AG04449 (cell line): ENCODE measurements at regions not wholly inside any gene's neighbourhood (a gene's known extent, or its start where the extent isn't known, plus 50 kb on each side); places are given as distances from the start of the nearest gene placed in this dataset.

ENCODE experiments used
- CTCF ChIA-PET: fragments of 350-600 bp; formaldehyde crosslinking; extraction: SDS; loops from one replicate; lab custom pipeline; 2021; ENCODE audit warnings: antibody characterized with exemption; lab: Yijun Ruan, JAX
- POLR2A ChIA-PET: fragments of 400-600, 350-600 bp; formaldehyde crosslinking; extraction: SDS; loops from one replicate; lab custom pipeline; 2020; ENCODE audit warnings: antibody characterized with exemption, inconsistent platforms; lab: Yijun Ruan, JAX
- DNase-seq: peaks from one replicate; pipeline ENCODE4 v3.0.0-alpha.2; 2010; ENCODE audit warnings: low read depth, low spot score
- H3K4me3 ChIP-seq: 2 replicates; pipeline ENCODE4 v1.5.1; 2011; ENCODE audit warnings: low read depth, mild to moderate bottlenecking, control low read depth, low read length
- CTCF ChIP-seq: IDR thresholded peaks from one replicate; pipeline ENCODE4 v1.5.1; 2011; ENCODE audit warnings: mild to moderate bottlenecking, moderate library complexity, low read length, control low read depth, inconsistent platforms; ENCODE audit not compliant: insufficient read depth; ENCODE audit errors: missing control alignments

- DNase-seq = no peak
- ChIA-PET CTCF (no interaction called here), POLR2A (no interaction called here)
- no peak for TF ChIP-seq CTCF
- no peak overlapping the region for H3K4me3 ChIP-seq
Observed at GRCh38 chr1:79875187-79875586, 868.7 kb upstream of the ADGRL4 start.

- ChIA-PET CTCF (no interaction called here), POLR2A (no interaction called here)
- TF ChIP-seq CTCF = no peak
- no peak overlapping the region for H3K4me3 ChIP-seq
- no peak for DNase-seq
Observed at GRCh38 chr1:79874289-79874688, 867.8 kb upstream of the ADGRL4 start.

DNA sequence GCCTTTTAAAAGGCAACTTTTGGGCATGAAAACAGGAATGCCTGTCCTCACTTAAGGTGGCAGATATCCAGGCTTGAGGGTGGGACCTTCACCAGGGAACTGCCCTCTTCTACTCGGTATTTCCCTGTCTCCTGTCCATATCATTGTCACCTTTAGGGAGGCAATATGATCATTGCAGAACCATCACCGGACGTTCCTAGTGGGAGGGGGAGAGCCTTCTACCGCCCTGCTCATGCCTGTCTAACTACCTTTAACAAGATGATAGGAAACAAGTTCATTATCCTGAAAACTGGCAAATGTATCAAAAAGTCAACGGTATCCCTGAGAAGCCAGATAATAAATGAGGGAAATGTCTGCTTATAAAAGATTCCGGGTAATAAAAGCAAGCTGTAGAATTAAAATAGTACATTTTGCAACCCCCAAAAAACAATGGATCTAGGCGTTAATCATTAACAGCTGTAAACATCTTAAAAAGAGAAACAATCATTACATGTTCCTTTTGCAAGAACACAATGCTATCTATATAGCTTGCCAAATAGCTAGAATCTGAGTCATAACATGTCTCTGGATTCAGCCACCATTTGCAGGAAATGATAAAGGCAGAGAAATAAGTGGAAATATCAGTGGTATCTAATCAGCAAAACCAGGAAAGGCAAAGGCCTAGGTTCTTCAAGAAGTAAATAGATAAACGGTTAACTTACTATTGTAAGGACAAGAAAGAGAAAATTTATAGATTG is 852.9 kb upstream of the ADGRL4 start:
- DNase-seq = peak; percentile 23
- no peak overlapping the region for H3K4me3 ChIP-seq
- no peak for TF ChIP-seq CTCF
- POLR2A ChIA-PET = no interaction called here
- CTCF ChIA-PET = no interaction called here

DNA sequence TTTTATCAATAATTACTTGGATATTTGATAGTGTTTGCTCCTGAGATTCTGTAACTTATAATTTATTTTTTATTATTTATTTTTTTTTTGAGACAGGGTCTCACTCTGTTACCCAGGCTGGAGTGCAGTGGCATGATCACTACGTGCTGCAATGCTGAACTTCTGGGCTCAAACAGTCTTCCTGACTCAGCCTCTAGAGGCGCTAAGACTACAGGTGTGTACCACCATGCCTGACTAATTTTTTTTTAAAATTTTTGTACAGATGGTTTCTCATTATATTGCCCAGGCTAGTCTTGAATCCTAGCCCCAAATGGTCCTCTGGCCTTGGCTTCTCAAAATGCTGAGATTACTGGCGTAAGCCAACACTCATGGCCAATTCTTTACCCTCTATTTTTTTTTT is 845.5 kb upstream of the ADGRL4 start:
- ChIA-PET POLR2A (no interaction called here), CTCF (no interaction called here)
- TF ChIP-seq CTCF = no peak
- DNase-seq = no peak
- H3K4me3 ChIP-seq = no peak overlapping the region

DNA sequence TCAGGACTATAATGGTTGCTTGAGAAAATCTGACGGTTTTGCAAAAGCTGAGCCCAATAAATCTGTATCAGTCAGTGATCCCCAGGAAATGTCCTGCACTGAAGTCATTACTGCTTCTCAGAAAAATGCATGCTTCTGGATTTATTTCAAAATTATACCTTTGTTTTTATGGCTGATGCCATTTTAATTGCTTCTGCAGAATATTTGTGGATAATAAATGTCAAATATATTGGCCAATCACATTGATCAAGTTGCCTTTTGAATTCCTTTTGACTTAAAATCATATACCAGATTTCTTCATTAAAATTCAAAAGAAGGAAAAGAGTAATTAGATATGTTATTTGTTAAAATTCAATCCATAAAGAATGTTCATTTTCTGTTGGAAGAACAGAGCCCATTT is 842.9 kb upstream of the ADGRL4 start:
- H3K4me3 ChIP-seq = no peak overlapping the region
- ChIA-PET CTCF (no interaction called here), POLR2A (no interaction called here)
- no peak for TF ChIP-seq CTCF
- no peak for DNase-seq

DNA sequence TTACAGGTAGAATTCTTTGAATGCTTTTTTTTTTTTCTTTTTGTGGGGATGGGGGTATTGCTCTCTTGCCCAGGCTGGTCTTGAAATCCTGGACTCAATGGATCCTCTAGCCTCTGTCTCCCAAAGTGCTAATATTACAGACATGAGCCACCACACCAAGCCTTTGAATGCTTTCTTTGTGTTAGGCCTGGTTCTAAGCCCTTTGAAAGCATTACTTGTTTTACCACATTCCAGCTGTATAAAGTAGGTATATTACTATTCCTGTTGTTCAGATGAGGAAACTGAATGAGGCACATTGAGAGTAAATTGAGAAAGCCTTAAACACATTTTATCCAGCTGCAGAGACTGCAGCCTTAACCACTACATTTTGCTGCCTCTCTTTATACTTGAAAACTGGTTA is 841.8 kb upstream of the ADGRL4 start:
- DNase-seq = no peak
- POLR2A ChIA-PET = no interaction called here
- no peak overlapping the region for H3K4me3 ChIP-seq
- no peak for TF ChIP-seq CTCF
- CTCF ChIA-PET = no interaction called here
